Epithelial cell of proximal tubule (primary cell): ENCODE measurements at regions not wholly inside any gene's neighbourhood (a gene's known extent, or its start where the extent isn't known, plus 50 kb on each side); places are given as distances from the start of the nearest gene placed in this dataset.

ENCODE experiments used
- DNase-seq: peaks from one replicate; pipeline ENCODE4 v3.0.0-alpha.2; 2011; ENCODE audit warnings: low read depth
- H3K4me3 ChIP-seq: 2 replicates; pipeline ENCODE4 v1.5.1; 2011; ENCODE audit warnings: low read depth, mild to moderate bottlenecking, low read length
- TF ChIP-seq, protein P1 (sequence below): conservative IDR thresholded peaks from 2 replicates; pipeline ENCODE4 v1.5.1; 2012; ENCODE audit warnings: low read depth, mild to moderate bottlenecking, low read length

DNA sequence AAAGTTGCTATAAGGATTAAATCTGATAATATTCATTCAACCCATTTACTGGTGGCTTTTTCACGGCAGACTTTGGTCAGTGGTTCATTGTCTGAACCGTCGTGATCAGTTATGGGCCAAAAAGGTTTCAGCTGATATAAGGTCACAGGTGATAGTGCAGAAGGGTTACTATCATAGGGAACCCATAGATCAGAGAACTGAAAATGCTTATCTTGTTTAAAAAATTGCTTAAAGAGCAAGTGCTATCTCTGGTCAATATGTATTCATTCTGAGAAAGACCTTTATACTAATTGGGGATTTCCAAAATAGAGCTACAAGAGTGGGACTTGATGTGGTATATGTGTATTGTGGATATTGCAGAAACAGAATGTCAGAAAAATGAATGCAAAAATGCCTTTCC lies 147.8 kb upstream of the SEMA3E start:
- no peak overlapping the region for H3K4me3 ChIP-seq
- TF ChIP-seq, protein P1, sequence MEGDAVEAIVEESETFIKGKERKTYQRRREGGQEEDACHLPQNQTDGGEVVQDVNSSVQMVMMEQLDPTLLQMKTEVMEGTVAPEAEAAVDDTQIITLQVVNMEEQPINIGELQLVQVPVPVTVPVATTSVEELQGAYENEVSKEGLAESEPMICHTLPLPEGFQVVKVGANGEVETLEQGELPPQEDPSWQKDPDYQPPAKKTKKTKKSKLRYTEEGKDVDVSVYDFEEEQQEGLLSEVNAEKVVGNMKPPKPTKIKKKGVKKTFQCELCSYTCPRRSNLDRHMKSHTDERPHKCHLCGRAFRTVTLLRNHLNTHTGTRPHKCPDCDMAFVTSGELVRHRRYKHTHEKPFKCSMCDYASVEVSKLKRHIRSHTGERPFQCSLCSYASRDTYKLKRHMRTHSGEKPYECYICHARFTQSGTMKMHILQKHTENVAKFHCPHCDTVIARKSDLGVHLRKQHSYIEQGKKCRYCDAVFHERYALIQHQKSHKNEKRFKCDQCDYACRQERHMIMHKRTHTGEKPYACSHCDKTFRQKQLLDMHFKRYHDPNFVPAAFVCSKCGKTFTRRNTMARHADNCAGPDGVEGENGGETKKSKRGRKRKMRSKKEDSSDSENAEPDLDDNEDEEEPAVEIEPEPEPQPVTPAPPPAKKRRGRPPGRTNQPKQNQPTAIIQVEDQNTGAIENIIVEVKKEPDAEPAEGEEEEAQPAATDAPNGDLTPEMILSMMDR = no peak

DNA sequence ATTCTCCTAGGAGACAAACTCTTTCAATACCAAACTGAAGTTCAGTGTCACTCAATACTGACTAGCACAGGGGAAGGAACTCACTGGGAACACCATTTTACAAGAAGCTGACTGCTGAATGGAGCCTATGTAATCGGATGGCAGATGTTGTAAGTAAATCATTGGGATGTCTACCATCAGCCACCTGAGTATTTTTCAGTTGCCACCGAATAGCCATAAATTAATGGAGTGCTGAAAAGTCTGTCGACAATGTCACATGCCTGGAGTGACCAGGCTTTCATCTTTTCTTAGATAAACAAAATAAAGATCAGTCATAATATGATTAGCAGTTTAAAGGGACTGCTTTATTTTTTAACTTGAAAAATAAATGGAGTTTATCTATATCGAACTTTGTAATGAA lies 145.9 kb upstream of the SEMA3E start:
- no peak for DNase-seq
- no peak overlapping the region for H3K4me3 ChIP-seq

More for the DNA sequence above, 147.8 kb upstream of the SEMA3E start:
- no peak for DNase-seq

DNA sequence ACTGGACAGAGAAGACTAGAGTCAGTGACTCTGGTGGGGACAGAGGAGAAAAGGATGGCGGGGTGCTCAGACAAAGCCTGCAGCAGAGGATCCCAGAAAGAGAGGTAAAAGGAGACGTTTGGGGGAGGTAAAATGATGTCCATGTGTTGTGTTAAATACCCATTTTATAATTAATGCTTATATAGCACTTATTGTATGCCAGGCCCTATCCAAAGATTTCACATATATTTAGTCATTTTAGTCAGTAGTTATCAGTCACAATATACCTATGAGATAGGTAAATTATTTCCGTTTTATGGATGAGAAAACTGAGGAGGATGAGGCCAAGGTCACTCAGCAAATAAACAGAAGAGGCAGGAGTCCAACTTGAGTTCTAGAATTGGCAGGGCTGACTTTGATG lies 144.6 kb upstream of the SEMA3E start:
- no peak for DNase-seq
- TF ChIP-seq, protein P1 = no peak
- no peak overlapping the region for H3K4me3 ChIP-seq

More for the DNA sequence above, 145.9 kb upstream of the SEMA3E start:
- TF ChIP-seq, protein P1 = no peak

DNA sequence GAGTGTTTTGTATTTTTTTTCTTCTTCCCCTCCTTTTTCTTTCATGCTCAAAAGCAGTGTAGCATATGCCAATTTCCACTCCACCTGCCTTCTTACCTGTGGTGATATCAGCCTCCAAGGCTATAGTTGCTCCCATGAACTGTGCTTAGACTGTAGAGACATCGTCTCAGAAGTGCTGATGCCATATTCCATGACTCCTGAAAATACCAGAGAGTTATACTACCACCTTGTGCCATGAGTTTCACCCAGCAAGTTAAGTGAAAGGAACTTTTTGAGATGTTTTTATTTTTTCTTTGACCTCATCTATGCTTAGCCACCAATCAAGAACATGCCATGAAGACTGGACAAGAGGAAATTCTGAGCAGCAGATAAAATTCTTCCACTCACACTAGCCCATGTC lies 142.8 kb upstream of the SEMA3E start:
- TF ChIP-seq, protein P1 = no peak

DNA sequence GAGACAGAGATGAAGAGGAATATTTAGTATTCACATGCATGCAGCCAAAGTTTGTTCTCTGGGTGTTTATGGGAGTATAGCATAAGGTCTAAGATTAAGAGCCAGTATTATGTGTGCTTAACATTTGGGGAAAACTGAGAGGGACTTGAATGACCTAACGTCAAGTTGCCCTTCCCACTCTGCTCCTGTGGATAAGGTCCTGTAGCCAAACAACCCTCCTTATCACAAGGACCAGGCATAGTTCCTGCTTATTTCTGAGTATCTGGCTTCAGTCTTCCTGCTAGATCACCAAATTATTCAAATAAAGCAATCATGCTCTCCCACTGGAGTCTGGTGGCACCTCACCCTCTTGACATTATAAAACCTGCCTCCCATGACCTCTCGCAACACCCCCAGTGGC lies 137.9 kb upstream of the SEMA3E start:
- no peak for DNase-seq
- TF ChIP-seq, protein P1 = no peak
- no peak overlapping the region for H3K4me3 ChIP-seq

More for the DNA sequence above, 142.8 kb upstream of the SEMA3E start:
- no peak overlapping the region for H3K4me3 ChIP-seq
- DNase-seq = no peak

DNA sequence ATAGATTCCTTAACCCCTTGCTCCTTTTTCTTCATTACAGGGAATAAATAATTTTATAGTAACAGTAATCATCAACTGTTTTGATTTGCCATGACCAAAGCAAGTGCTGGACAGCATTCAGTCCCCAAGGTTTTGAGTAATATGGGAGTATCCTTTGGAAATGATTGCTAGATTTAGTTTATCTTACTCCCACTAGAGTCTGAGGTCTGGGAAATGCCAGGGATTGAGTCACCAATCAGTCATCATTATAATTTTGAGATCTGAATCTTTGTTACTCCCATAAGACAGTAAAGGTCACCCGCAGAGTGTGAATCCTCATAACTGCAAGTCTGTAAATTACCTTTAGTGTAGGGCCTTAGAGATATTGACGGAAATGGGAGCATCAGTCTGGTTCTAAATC lies 133.7 kb upstream of the SEMA3E start:
- TF ChIP-seq, protein P1 = no peak
- H3K4me3 ChIP-seq = no peak overlapping the region
- DNase-seq = no peak

DNA sequence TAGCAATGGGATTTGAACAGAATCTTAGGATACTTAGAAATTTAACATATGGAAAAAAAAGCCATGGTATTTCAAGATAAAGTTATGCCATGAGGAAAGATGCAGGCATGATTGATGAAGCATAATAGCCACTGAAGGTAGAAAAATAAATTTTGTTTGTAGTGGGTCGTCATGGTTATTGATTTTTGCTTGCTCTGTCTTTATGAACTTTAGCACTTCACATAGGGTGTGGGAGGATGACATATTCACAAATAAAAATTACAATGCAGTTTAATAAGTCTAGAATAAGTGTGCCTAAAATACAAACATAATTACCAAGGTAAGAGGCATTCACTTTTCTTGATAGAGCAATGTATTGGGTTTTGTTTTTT lies 129.1 kb upstream of the SEMA3E start:
- no peak overlapping the region for H3K4me3 ChIP-seq
- TF ChIP-seq, protein P1 = no peak
- no peak for DNase-seq
